ENCODE measurements at regions not wholly inside any gene's neighbourhood (a gene's known extent, or its start where the extent isn't known, plus 50 kb on each side); places are given as distances from the start of the nearest gene placed in this dataset.

DNA sequence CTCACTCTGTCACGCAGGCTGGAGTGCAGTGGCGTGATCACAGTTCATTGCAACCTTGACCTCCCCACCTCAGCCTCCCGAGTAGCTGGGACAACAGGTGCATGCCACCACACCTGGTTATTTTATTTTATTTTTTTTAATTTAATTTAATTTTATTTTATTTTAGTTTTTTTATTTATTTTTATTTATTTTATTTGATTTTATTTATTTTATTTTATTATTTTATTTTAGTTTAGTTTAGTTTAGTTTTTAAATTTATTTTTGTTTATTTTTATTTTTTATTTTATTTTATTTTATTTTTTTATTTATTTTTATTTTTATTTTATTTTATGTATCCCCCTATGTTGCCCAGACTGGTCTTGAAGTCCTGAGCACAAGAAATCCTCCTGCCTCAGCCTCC is 202.3 kb upstream of the SLCO3A1 start:
- H3K9me1 ChIP-seq (ENCODE audit: control insufficient read depth, insufficient read depth, low read length), result no peaks in the 10 kb centered on the region
- WGBS (ENCODE audit: insufficient coverage, low coverage, missing lambda C conversion rate), result 0% methylated on average over 3 of the region's 3 CpGs
- in situ Hi-C loops (cut with MboI), result no loop called here
- BruUV-seq (replicated peaks), result no TSS peak
- CTCF ChIA-PET (ENCODE audit: low intra/inter-chr PET ratio), result no interaction called here
- no peak for DNase-seq (ENCODE audit: extremely low read depth in 1 of 4, low spot score in 3 of 4)
- no peak overlapping the region for H3K4me3 ChIP-seq
- H3K9me3 ChIP-seq (replicated peaks; ENCODE audit: control insufficient read depth, insufficient read depth, low read depth, low read length), result no peaks in the 10 kb centered on the region
- H3K79me2 ChIP-seq (ENCODE audit: control insufficient read depth, insufficient read depth, low read length), result no peaks in the 10 kb centered on the region
- no peak for ATAC-seq
- no peaks in the 10 kb centered on the region for H4K20me1 ChIP-seq (replicated peaks; ENCODE audit: control insufficient read depth, insufficient read depth, low read length)
- H3K9ac ChIP-seq (ENCODE audit: insufficient read depth in 1 of 2, low read depth in 2 of 2, low read length in 2 of 2), result no peak overlapping the region
- no peaks in the 10 kb centered on the region for H3K4me1 ChIP-seq (replicated peaks in 1 of 2; ENCODE audit: control insufficient read depth in 2 of 2, insufficient read depth in 2 of 2, low read length in 2 of 2)
- no peak overlapping the region for H3K27ac ChIP-seq (ENCODE audit: extremely low read depth, low read depth, low read length)
- POLR2A ChIA-PET, result interaction anchor here (1.1 kb wide), 1 partner anchor 9 kb away, joined by 3 read pairs; no protein-coding TSS in a partner anchor
- FAIRE-seq, result no peak
- no peaks in the 10 kb centered on the region for H3K27me3 ChIP-seq (ENCODE audit: control insufficient read depth in 2 of 2, insufficient read depth in 2 of 2, low read length in 2 of 2)
- intact Hi-C loops (cut with micrococcal nuclease), result no loop called here
- H3K4me2 ChIP-seq (ENCODE audit: insufficient read depth, low read length), result no peak overlapping the region
- H3K36me3 ChIP-seq (ENCODE audit: control insufficient read depth, insufficient read depth, low read length), result no peaks in the 10 kb centered on the region
- TF ChIP-seq ELF2 (CRISPR knock-in tag; IDR thresholded peaks at IDR 0.05) (no peak), MEF2D (tag; conservative IDR thresholded peaks at IDR 0.05; ENCODE audit: low read depth) (no peak)
- TF ChIP-seq, protein P1, sequence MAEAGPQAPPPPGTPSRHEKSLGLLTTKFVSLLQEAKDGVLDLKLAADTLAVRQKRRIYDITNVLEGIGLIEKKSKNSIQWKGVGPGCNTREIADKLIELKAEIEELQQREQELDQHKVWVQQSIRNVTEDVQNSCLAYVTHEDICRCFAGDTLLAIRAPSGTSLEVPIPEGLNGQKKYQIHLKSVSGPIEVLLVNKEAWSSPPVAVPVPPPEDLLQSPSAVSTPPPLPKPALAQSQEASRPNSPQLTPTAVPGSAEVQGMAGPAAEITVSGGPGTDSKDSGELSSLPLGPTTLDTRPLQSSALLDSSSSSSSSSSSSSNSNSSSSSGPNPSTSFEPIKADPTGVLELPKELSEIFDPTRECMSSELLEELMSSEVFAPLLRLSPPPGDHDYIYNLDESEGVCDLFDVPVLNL (CRISPR knock-in tag; IDR thresholded peaks at IDR 0.05; ENCODE audit: low read depth), result no peak
- no peak overlapping the region for H2AFZ ChIP-seq (ENCODE audit: low read depth, low read length)

DNA sequence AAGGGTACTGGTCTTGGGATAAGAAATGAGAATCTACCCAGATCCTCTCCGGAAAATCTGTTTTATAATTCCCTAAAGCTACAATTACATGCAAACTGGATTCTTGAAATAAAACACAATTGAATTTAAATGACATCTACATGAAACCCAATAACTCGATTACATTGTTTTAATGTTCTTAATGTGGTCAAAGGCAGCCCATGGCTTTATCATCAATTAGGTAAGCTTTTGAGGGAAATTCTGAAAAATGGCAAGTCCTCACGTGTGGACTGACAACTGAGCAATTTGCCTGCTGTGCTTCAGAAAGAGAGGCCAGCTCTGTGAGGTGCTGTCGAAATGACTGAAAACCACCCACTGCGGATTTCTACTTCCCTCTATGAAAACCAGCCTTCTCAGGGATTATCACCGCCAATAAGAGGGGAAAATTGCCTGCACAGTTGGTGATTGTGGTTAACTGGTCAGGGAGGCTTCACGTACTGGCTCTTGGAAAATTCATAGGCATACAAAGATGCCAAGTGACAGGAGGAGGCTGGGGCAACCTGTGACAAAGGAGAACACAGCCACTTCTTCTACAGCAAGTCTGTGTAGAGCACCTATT is 200.8 kb upstream of the SLCO3A1 start:
- CTCF ChIA-PET (ENCODE audit: low intra/inter-chr PET ratio), result no interaction called here
- no peak overlapping the region for H2AFZ ChIP-seq (ENCODE audit: low read depth, low read length)
- no peak overlapping the region for H3K4me2 ChIP-seq (ENCODE audit: insufficient read depth, low read length)
- intact Hi-C loops (cut with micrococcal nuclease) (no loop called here), in situ Hi-C loops (cut with MboI) (no loop called here)
- no peaks in the 10 kb centered on the region for H3K4me1 ChIP-seq (replicated peaks in 1 of 2; ENCODE audit: control insufficient read depth in 2 of 2, insufficient read depth in 2 of 2, low read length in 2 of 2)
- H3K9me1 ChIP-seq (ENCODE audit: control insufficient read depth, insufficient read depth, low read length), result no peaks in the 10 kb centered on the region
- H3K9me3 ChIP-seq (replicated peaks; ENCODE audit: control insufficient read depth, insufficient read depth, low read depth, low read length), result no peaks in the 10 kb centered on the region
- POLR2A ChIA-PET, result no interaction called here
- WGBS (ENCODE audit: insufficient coverage, low coverage, missing lambda C conversion rate), result 1% methylated on average over 7 of the region's 7 CpGs
- no peaks in the 10 kb centered on the region for H3K36me3 ChIP-seq (ENCODE audit: control insufficient read depth, insufficient read depth, low read length)
- H4K20me1 ChIP-seq (replicated peaks; ENCODE audit: control insufficient read depth, insufficient read depth, low read length), result no peaks in the 10 kb centered on the region
- no peaks in the 10 kb centered on the region for H3K27me3 ChIP-seq (ENCODE audit: control insufficient read depth in 2 of 2, insufficient read depth in 2 of 2, low read length in 2 of 2)
- H3K27ac ChIP-seq (ENCODE audit: extremely low read depth, low read depth, low read length), result no peak overlapping the region
- no peak overlapping the region for H3K4me3 ChIP-seq
- no TSS peak for BruUV-seq (replicated peaks)
- H3K9ac ChIP-seq (ENCODE audit: insufficient read depth in 1 of 2, low read depth in 2 of 2, low read length in 2 of 2), result no peak overlapping the region
- FAIRE-seq, result no peak
- no peak for TF ChIP-seq SMAD4 (CRISPR knock-in tag; conservative IDR thresholded peaks at IDR 0.05)
- TF ChIP-seq TAL1 (IDR thresholded peaks at IDR 0.05), result no peak
- no peak for TF ChIP-seq SMARCB1 (IDR thresholded peaks at IDR 0.05; ENCODE audit: insufficient read length, low read depth)
- TF ChIP-seq, protein P2, sequence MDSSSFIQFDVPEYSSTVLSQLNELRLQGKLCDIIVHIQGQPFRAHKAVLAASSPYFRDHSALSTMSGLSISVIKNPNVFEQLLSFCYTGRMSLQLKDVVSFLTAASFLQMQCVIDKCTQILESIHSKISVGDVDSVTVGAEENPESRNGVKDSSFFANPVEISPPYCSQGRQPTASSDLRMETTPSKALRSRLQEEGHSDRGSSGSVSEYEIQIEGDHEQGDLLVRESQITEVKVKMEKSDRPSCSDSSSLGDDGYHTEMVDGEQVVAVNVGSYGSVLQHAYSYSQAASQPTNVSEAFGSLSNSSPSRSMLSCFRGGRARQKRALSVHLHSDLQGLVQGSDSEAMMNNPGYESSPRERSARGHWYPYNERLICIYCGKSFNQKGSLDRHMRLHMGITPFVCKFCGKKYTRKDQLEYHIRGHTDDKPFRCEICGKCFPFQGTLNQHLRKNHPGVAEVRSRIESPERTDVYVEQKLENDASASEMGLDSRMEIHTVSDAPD (CRISPR knock-in tag; IDR thresholded peaks at IDR 0.05), result no peak
- no peak for TF ChIP-seq ZNF644 (tag; IDR thresholded peaks at IDR 0.05; ENCODE audit: low read depth)
- no peak for TF ChIP-seq KHSRP (IDR thresholded peaks at IDR 0.05)
- no peak for TF ChIP-seq PHF8 (IDR thresholded peaks at IDR 0.05; ENCODE audit: borderline replicate concordance, low read length)
- TF ChIP-seq PCBP2 (IDR thresholded peaks at IDR 0.05; ENCODE audit: low read depth, low read length, poor library complexity, severe bottlenecking), result no peak
- TF ChIP-seq, protein P3, sequence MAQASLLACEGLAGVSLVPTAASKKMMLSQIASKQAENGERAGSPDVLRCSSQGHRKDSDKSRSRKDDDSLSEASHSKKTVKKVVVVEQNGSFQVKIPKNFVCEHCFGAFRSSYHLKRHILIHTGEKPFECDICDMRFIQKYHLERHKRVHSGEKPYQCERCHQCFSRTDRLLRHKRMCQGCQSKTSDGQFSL (CRISPR knock-in tag; IDR thresholded peaks at IDR 0.05), result no peak
- TF ChIP-seq, protein P3 (tag; IDR thresholded peaks at IDR 0.05), result no peak
- H3K79me2 ChIP-seq (ENCODE audit: control insufficient read depth, insufficient read depth, low read length), result no peaks in the 10 kb centered on the region
- no peak for DNase-seq (ENCODE audit: extremely low read depth in 1 of 4, low spot score in 3 of 4)
- ATAC-seq, result no peak
